K562 (cell line): ENCODE measurements at regions not wholly inside any gene's neighbourhood (a gene's known extent, or its start where the extent isn't known, plus 50 kb on each side); places are given as distances from the start of the nearest gene placed in this dataset.

ENCODE experiments used
- ATAC-seq: fragments of 200-7000 bp; cut with Tn5 transposase; 3 replicates; pipeline ENCODE4 v1.9.1; 2020; ENCODE audit warnings: moderate library complexity
- BruUV-seq: library from RNA; stranded (reverse); fragments of 400-500 nt; replicated peaks from 2 replicates; lab custom pipeline; 2021; lab: Mats Ljungman, UMichigan
- CTCF ChIA-PET: fragments of 300-600 bp; formaldehyde crosslinking; extraction: SDS; loops from one replicate; lab custom pipeline; 2021; ENCODE audit warnings: low intra/inter-chr PET ratio; lab: Yijun Ruan, JAX
- POLR2A ChIA-PET: fragments of 300-600, 350-650 bp; sonication (Branson Sonifier 250); formaldehyde crosslinking; extraction: SDS; loops from one replicate; lab custom pipeline; 2021; ENCODE audit warnings: antibody characterized with exemption, inconsistent platforms; lab: Yijun Ruan, JAX
- DNase-seq, 4 experiments: peaks; one replicate each; pipeline versions ENCODE4 v3.0.0 to v3.0.0-alpha.2; 2011 to 2018; ENCODE audit warnings: low spot score in 3 of 4, mixed read lengths in 3 of 4; ENCODE audit errors: extremely low read depth in 1 of 4
- FAIRE-seq: peaks from 2 replicates; lab custom pipeline; 2011; peaks lifted over from hg19 to GRCh38; lab: Jason Lieb, UNC
- H2AFZ ChIP-seq: 2 replicates; pipeline ENCODE4 v1.6.0; 2011; ENCODE audit warnings: low read depth, low read length, control low read depth, inconsistent platforms
- H3K27ac ChIP-seq: fragments of 200-600 bp; 3 replicates; pipeline ENCODE4 v1.8.0; 2011; ENCODE audit warnings: low read depth, mild to moderate bottlenecking, control low read depth, inconsistent platforms, low read length, moderate library complexity, mixed read lengths; ENCODE audit errors: extremely low read depth
- H3K27me3 ChIP-seq, 2 experiments: fragments of 300-600 bp in 1 of 2; 2 replicates in 1 of 2; 3 replicates in 1 of 2; pipeline versions ENCODE4 v1.6.0 to v1.8.0; 2011; ENCODE audit warnings: inconsistent platforms in 2 of 2, low read length in 2 of 2, mild to moderate bottlenecking in 1 of 2, mixed read lengths in 1 of 2, moderate library complexity in 1 of 2; ENCODE audit not compliant: control insufficient read depth in 2 of 2, insufficient read depth in 2 of 2
- H3K36me3 ChIP-seq: fragments of 300-600 bp; 3 replicates; pipeline ENCODE4 v1.8.0; 2011; ENCODE audit warnings: mild to moderate bottlenecking, low read length, inconsistent platforms; ENCODE audit not compliant: control insufficient read depth, insufficient read depth
- H3K4me1 ChIP-seq, 2 experiments: fragments of 200-600 bp in 1 of 2; replicated peaks in 1 of 2; 2 replicates in 1 of 2; 3 replicates in 1 of 2; pipeline versions ENCODE4 v1.5.1 to v1.8.0; 2011; ENCODE audit warnings: inconsistent platforms in 2 of 2, low read length in 2 of 2, mild to moderate bottlenecking in 1 of 2, mixed read lengths in 1 of 2, moderate library complexity in 1 of 2; ENCODE audit not compliant: control insufficient read depth in 2 of 2, insufficient read depth in 2 of 2
- H3K4me2 ChIP-seq: 2 replicates; pipeline ENCODE4 v1.6.1; 2011; ENCODE audit warnings: low read length, control low read depth, inconsistent platforms, mixed read lengths; ENCODE audit not compliant: insufficient read depth
- H3K4me3 ChIP-seq: fragments of 200-600 bp; sonication (generic), shearing (Covaris generic); 2 replicates; pipeline ENCODE4 v1.5.1; 2016; ENCODE audit warnings: control low read depth, inconsistent platforms
- H3K79me2 ChIP-seq: fragments of 200-600 bp; 3 replicates; pipeline ENCODE4 v1.8.0; 2011; ENCODE audit warnings: low read length, inconsistent platforms; ENCODE audit not compliant: control insufficient read depth, insufficient read depth
- H3K9ac ChIP-seq, 2 experiments: 2 replicates each; pipeline versions ENCODE4 v1.6.0 to v1.6.1; 2011; ENCODE audit warnings: low read depth in 2 of 2, low read length in 2 of 2, control low read depth in 1 of 2, inconsistent platforms in 1 of 2, mild to moderate bottlenecking in 1 of 2, mixed read lengths in 1 of 2; ENCODE audit not compliant: insufficient read depth in 1 of 2
- H3K9me1 ChIP-seq: one replicate; pipeline ENCODE4 v1.6.0; 2011; ENCODE audit warnings: inconsistent platforms, mild to moderate bottlenecking, low read length, moderate library complexity; ENCODE audit not compliant: control insufficient read depth, insufficient read depth
- H3K9me3 ChIP-seq: replicated peaks from 2 replicates; pipeline ENCODE4 v1.5.1; 2011; ENCODE audit warnings: low read depth, low read length, inconsistent platforms; ENCODE audit not compliant: control insufficient read depth, insufficient read depth
- H4K20me1 ChIP-seq: replicated peaks from 2 replicates; pipeline ENCODE4 v1.6.1; 2011; ENCODE audit warnings: low read length, inconsistent platforms, mixed read lengths; ENCODE audit not compliant: control insufficient read depth, insufficient read depth
- GTF2E2 ChIP-seq: fragments of 200-800 bp; sonication (Bioruptor generic); IDR thresholded peaks from 2 replicates; pipeline ENCODE4 v1.6.1; 2016; ENCODE audit warnings: missing genetic modification characterization, missing compliant biosample characterization
- POLR2A ChIP-seq: fragments of 450-650 bp; conservative IDR thresholded peaks from 2 replicates; pipeline ENCODE4 v1.6.1; 2016
- SOX6 ChIP-seq: fragments of 450-650 bp; IDR thresholded peaks from 2 replicates; pipeline ENCODE4 v1.6.1; 2014; ENCODE audit warnings: mild to moderate bottlenecking
- WGBS: fragments of 100-300 bp; shearing (Covaris generic); methylation state at CpG from one replicate; pipeline ENCODE4 v1.1.6; 2016; ENCODE audit warnings: low coverage, mixed read lengths; ENCODE audit not compliant: insufficient coverage; ENCODE audit errors: missing lambda C conversion rate; 5-methylcytosine and 5-hydroxymethylcytosine counted together
- in situ Hi-C: fragments of 300-500 bp; cut with MboI; formaldehyde crosslinking; loops from 4 replicates; pipeline ENCODE4 v1.15.0; 2018; ENCODE audit warnings: inconsistent platforms, mixed read lengths
- intact Hi-C: fragments of 100-400 bp; cut with micrococcal nuclease; formaldehyde crosslinking; loops from 2 replicates; pipeline ENCODE4 v1.14.2; 2022
- TF ChIP-seq, protein P1 (sequence below): fragments of 450-650 bp; formaldehyde crosslinking; IDR thresholded peaks from 2 replicates; pipeline ENCODE4 v1.4.0; 2020; ENCODE audit warnings: mild to moderate bottlenecking, moderate library complexity

DNA sequence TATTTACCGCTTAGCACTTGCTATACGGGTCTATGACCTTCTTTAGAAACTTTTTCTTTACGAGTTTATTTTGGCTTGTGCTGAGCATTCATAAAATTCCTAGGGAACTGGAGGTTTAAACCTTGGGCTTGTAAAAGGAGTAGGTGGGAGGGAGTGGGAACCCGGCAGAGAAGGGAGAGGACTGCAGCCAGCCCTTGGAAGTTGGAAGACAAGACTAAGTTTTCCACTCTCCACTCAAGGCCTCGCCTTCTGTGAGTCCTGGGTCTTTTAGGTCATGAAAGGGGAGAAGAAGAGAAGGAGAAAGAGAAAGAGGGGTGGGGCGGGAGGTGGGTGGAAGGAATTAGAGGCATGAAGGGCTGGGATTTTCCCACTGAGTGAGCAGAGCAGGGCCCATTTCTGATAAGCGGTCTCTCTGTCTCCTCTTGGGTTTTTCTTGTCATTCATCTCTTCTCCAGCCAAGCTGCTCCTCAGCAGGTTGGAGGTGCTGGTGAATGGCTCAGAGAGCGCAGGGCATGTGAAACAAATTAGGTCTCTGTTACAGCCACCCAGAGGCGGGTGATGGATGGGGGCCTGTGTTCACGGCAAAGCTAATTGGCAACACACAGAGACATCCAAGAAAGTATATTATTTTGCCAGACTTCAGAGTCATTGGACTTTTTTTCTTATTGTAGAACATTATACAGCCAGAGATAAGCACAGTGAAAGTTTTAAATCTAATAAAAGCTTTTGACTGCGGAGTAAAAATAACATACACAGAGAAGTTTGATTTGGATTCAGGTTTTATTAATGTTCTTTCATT is 247.3 kb downstream of the FOXD2 start (continued):
- TF ChIP-seq, protein P1, sequence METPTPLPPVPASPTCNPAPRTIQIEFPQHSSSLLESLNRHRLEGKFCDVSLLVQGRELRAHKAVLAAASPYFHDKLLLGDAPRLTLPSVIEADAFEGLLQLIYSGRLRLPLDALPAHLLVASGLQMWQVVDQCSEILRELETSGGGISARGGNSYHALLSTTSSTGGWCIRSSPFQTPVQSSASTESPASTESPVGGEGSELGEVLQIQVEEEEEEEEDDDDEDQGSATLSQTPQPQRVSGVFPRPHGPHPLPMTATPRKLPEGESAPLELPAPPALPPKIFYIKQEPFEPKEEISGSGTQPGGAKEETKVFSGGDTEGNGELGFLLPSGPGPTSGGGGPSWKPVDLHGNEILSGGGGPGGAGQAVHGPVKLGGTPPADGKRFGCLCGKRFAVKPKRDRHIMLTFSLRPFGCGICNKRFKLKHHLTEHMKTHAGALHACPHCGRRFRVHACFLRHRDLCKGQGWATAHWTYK (CRISPR knock-in tag), result no peak

DNA sequence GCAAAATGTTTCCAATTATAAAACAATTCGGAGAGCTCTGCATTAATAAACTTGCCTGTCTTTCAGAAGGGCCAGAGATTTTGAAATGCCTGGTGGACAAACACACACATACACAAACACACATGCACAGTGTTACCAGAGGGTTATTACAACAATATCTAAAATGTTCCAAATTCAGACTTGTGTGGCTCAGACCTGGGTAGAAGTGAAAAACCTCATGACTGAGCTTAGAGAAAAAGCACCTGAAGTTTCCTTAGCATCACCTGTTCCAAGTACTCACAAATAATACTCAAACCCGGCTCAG is 247.9 kb downstream of the FOXD2 start:
- intact Hi-C loops, result no loop called here
- 0% methylated on average over 2 of the region's 2 CpGs for WGBS
- Histone ChIP-seq H3K79me2 (no peaks in the 10 kb centered on the region), H3K9ac (no peak overlapping the region), H3K4me3 (no peak overlapping the region), H3K36me3 (no peaks in the 10 kb centered on the region), H3K27ac (no peak overlapping the region), H3K4me2 (no peak overlapping the region), H4K20me1 (peaks cover 5% of the 10 kb centered on the region; the same call in 1 of the 2 replicates), H2AFZ (no peak overlapping the region), H3K9me1 (no peaks in the 10 kb centered on the region), H3K4me1 (peaks cover 0 to 3% of the 10 kb centered on the region in 2 experiments; a peak in 1 of 5 replicates), H3K27me3 (peaks cover 22 to 45% of the 10 kb centered on the region in 2 experiments), H3K9me3 (no peaks in the 10 kb centered on the region)
- in situ Hi-C loops, result no loop called here
- TF ChIP-seq GTF2E2 (tag), result no peak
- no peak for TF ChIP-seq POLR2A
- no peak for TF ChIP-seq SOX6
- ChIA-PET CTCF (no interaction called here), POLR2A (no interaction called here)
- FAIRE-seq, result peak; percentile 64
- no TSS peak for BruUV-seq
- no peak for DNase-seq
- ATAC-seq, result no peak
